Activated T-helper 1 cell treated with anti-CD3 and anti-CD28 coated beads, Interleukin-12 subunit alpha, Interleukin-12 subunit beta, Interleukin-2, Interleukin-4 antibody, amounts not matched to agents 30 ng/mL and 10 ng/mL and 1 ng/mL, durations not matched to agents 14 hours and 24 hours and 36 hours (primary cell): ENCODE measurements at regions not wholly inside any gene's neighbourhood (a gene's known extent, or its start where the extent isn't known, plus 50 kb on each side); places are given as distances from the start of the nearest gene placed in this dataset.
A peak's percentile ranks its signal among the peaks of the same experiment; 100 is the strongest.

ENCODE experiments used
- DNase-seq: peaks from one replicate; pipeline ENCODE4 v3.0.0; 2021; ENCODE audit warnings: low spot score
- H3K27ac Mint-ChIP-seq: one replicate; pipeline ENCODE4 v1.8.0; 2021; ENCODE audit warnings: mild to moderate bottlenecking, mixed read lengths
- H3K27me3 Mint-ChIP-seq: one replicate; pipeline ENCODE4 v1.8.0; 2022; ENCODE audit warnings: mild to moderate bottlenecking, moderate library complexity, mixed read lengths; ENCODE audit not compliant: insufficient read depth
- H3K36me3 Mint-ChIP-seq: one replicate; pipeline ENCODE4 v1.8.0; 2021; ENCODE audit warnings: low read depth, mixed read lengths
- H3K4me1 Mint-ChIP-seq: one replicate; pipeline ENCODE4 v1.8.0; 2021; ENCODE audit warnings: low read depth, mixed read lengths
- H3K4me3 Mint-ChIP-seq: one replicate; pipeline ENCODE4 v1.8.0; 2021; ENCODE audit warnings: mild to moderate bottlenecking, moderate library complexity, mixed read lengths
- H3K9me3 Mint-ChIP-seq: one replicate; pipeline ENCODE4 v1.8.0; 2021; ENCODE audit warnings: mixed read lengths
- intact Hi-C: fragments of 100-400 bp; cut with micrococcal nuclease; formaldehyde crosslinking; loops from one replicate; pipeline ENCODE4 v1.15.1; 2024

GRCh38 chr5:155595791-155596190 is 582.2 kb downstream of the KIF4B start:
- intact Hi-C loops: no loop called here
- Mint-ChIP-seq H3K9me3 (no peaks in the 10 kb centered on the region), H3K4me1 (no peaks in the 10 kb centered on the region), H3K27me3 (no peaks in the 10 kb centered on the region), H3K36me3 (no peaks in the 10 kb centered on the region), H3K27ac (no peak overlapping the region), H3K4me3 (no peak overlapping the region)
- DNase-seq: no peak

GRCh38 chr5:155598552-155598951 is 585.0 kb downstream of the KIF4B start:
- H3K27me3 Mint-ChIP-seq: peaks cover 3% of the 10 kb centered on the region
- no peak for DNase-seq
- no peak overlapping the region for H3K4me3 Mint-ChIP-seq
- intact Hi-C loops: no loop called here
- no peaks in the 10 kb centered on the region for H3K36me3 Mint-ChIP-seq
- H3K4me1 Mint-ChIP-seq: no peaks in the 10 kb centered on the region
- no peak overlapping the region for H3K27ac Mint-ChIP-seq
- H3K9me3 Mint-ChIP-seq: no peaks in the 10 kb centered on the region

GRCh38 chr5:155605920-155606319 is 592.4 kb downstream of the KIF4B start:
- Mint-ChIP-seq H3K9me3 (no peaks in the 10 kb centered on the region), H3K27me3 (peaks cover 5% of the 10 kb centered on the region), H3K27ac (no peak overlapping the region), H3K36me3 (no peaks in the 10 kb centered on the region), H3K4me3 (no peak overlapping the region), H3K4me1 (no peaks in the 10 kb centered on the region)
- intact Hi-C loops: no loop called here
- DNase-seq: no peak

GRCh38 chr5:155616779-155617392 is 603.3 kb downstream of the KIF4B start:
- no peaks in the 10 kb centered on the region for H3K4me1 Mint-ChIP-seq
- DNase-seq: peak; percentile 34
- no peaks in the 10 kb centered on the region for H3K9me3 Mint-ChIP-seq
- H3K4me3 Mint-ChIP-seq: no peak overlapping the region
- no peak overlapping the region for H3K27ac Mint-ChIP-seq
- no peaks in the 10 kb centered on the region for H3K36me3 Mint-ChIP-seq
- H3K27me3 Mint-ChIP-seq: peaks cover 7% of the 10 kb centered on the region
- intact Hi-C loops: loop anchor here (1.0 to 5.0 kb wide), 4 partner anchors 1200 to 1515 kb away; no protein-coding TSS in a partner anchor

- H3K4me1 Mint-ChIP-seq: no peaks in the 10 kb centered on the region
- no peaks in the 10 kb centered on the region for H3K36me3 Mint-ChIP-seq
- no peak overlapping the region for H3K4me3 Mint-ChIP-seq
- intact Hi-C loops: loop anchor here (5.0 kb wide), 3 partner anchors 1198 to 1318 kb away; no protein-coding TSS in a partner anchor
- peaks cover 5% of the 10 kb centered on the region for H3K27me3 Mint-ChIP-seq
- no peak for DNase-seq
- H3K9me3 Mint-ChIP-seq: no peaks in the 10 kb centered on the region
- H3K27ac Mint-ChIP-seq: no peak overlapping the region
Observed at GRCh38 chr5:155619688-155620087, 606.1 kb downstream of the KIF4B start.

- Mint-ChIP-seq H3K27me3 (peaks cover 6% of the 10 kb centered on the region), H3K4me3 (no peak overlapping the region), H3K36me3 (no peaks in the 10 kb centered on the region), H3K9me3 (no peaks in the 10 kb centered on the region), H3K4me1 (no peaks in the 10 kb centered on the region), H3K27ac (no peak overlapping the region)
- intact Hi-C loops: no loop called here
- DNase-seq: no peak
Observed at GRCh38 chr5:155620821-155621410, 607.4 kb downstream of the KIF4B start.

- intact Hi-C loops: no loop called here
- DNase-seq: no peak
- Mint-ChIP-seq H3K9me3 (no peaks in the 10 kb centered on the region), H3K27me3 (peaks cover 6% of the 10 kb centered on the region), H3K27ac (no peak overlapping the region), H3K4me3 (no peak overlapping the region), H3K36me3 (no peaks in the 10 kb centered on the region), H3K4me1 (no peaks in the 10 kb centered on the region)
Observed at GRCh38 chr5:155624597-155625241, 611.2 kb downstream of the KIF4B start.

GRCh38 chr5:155625315-155625714 is 611.8 kb downstream of the KIF4B start:
- Mint-ChIP-seq H3K4me1 (no peaks in the 10 kb centered on the region), H3K36me3 (no peaks in the 10 kb centered on the region), H3K27ac (no peak overlapping the region), H3K4me3 (no peak overlapping the region), H3K27me3 (peaks cover 6% of the 10 kb centered on the region), H3K9me3 (no peaks in the 10 kb centered on the region)
- DNase-seq: no peak
- intact Hi-C loops: no loop called here

GRCh38 chr5:155625897-155626543 is 612.5 kb downstream of the KIF4B start:
- H3K9me3 Mint-ChIP-seq: no peaks in the 10 kb centered on the region
- H3K36me3 Mint-ChIP-seq: no peaks in the 10 kb centered on the region
- intact Hi-C loops: no loop called here
- H3K4me1 Mint-ChIP-seq: no peaks in the 10 kb centered on the region
- H3K27me3 Mint-ChIP-seq: peaks cover 6% of the 10 kb centered on the region
- no peak overlapping the region for H3K4me3 Mint-ChIP-seq
- no peak for DNase-seq
- H3K27ac Mint-ChIP-seq: no peak overlapping the region

- Mint-ChIP-seq H3K4me3 (no peak overlapping the region), H3K36me3 (no peaks in the 10 kb centered on the region), H3K27me3 (peaks cover 6% of the 10 kb centered on the region), H3K27ac (no peak overlapping the region), H3K4me1 (no peaks in the 10 kb centered on the region), H3K9me3 (no peaks in the 10 kb centered on the region)
- intact Hi-C loops: no loop called here
- no peak for DNase-seq
Observed at GRCh38 chr5:155626592-155626991, 613.0 kb downstream of the KIF4B start.

GRCh38 chr5:155628346-155628745 is 614.8 kb downstream of the KIF4B start:
- Mint-ChIP-seq H3K4me1 (no peaks in the 10 kb centered on the region), H3K27ac (no peak overlapping the region), H3K9me3 (no peaks in the 10 kb centered on the region), H3K4me3 (no peak overlapping the region), H3K36me3 (no peaks in the 10 kb centered on the region), H3K27me3 (peaks cover 2% of the 10 kb centered on the region)
- intact Hi-C loops: no loop called here
- no peak for DNase-seq

GRCh38 chr5:155629597-155629996 is 616.0 kb downstream of the KIF4B start:
- Mint-ChIP-seq H3K9me3 (no peaks in the 10 kb centered on the region), H3K27ac (no peak overlapping the region), H3K4me1 (no peaks in the 10 kb centered on the region), H3K36me3 (no peaks in the 10 kb centered on the region), H3K4me3 (no peak overlapping the region), H3K27me3 (peaks cover 2% of the 10 kb centered on the region)
- DNase-seq: no peak
- intact Hi-C loops: no loop called here

- no peak for DNase-seq
- no peaks in the 10 kb centered on the region for H3K27me3 Mint-ChIP-seq
- intact Hi-C loops: no loop called here
- H3K36me3 Mint-ChIP-seq: no peaks in the 10 kb centered on the region
- no peak overlapping the region for H3K27ac Mint-ChIP-seq
- no peaks in the 10 kb centered on the region for H3K9me3 Mint-ChIP-seq
- no peak overlapping the region for H3K4me3 Mint-ChIP-seq
- no peaks in the 10 kb centered on the region for H3K4me1 Mint-ChIP-seq
Observed at GRCh38 chr5:155631116-155631515, 617.6 kb downstream of the KIF4B start.
